ENCODE measurements at regions not wholly inside any gene's neighbourhood (a gene's known extent, or its start where the extent isn't known, plus 50 kb on each side); places are given as distances from the start of the nearest gene placed in this dataset.

- Histone ChIP-seq H3K27me3 (no peaks in the 10 kb centered on the region), H3K4me1 (ENCODE audit: insufficient read depth) (no peaks in the 10 kb centered on the region), H3K27ac (no peak overlapping the region), H3K36me3 (no peaks in the 10 kb centered on the region), H3K9me3 (no peaks in the 10 kb centered on the region), H3K4me3 (no peak overlapping the region)
- TF ChIP-seq EP300 (IDR thresholded peaks at IDR 0.05) (no peak), POLR2A (IDR thresholded peaks at IDR 0.05) (no peak), CTCF (IDR thresholded peaks at IDR 0.05) (no peak)
- WGBS, 3 donors, result 30 to 41% (median 41%) methylated on average over 2 of the region's 2 CpGs
- DNase-seq, result no peak
- intact Hi-C loops (cut with DNase I), result no loop called here
Observed at GRCh38 chr17:33435721-33436301, 142.7 kb upstream of the ASIC2 start.

- Histone ChIP-seq H3K9me3 (no peaks in the 10 kb centered on the region), H3K36me3 (no peaks in the 10 kb centered on the region)
- intact Hi-C loops (cut with DNase I), result no loop called here
Observed at GRCh38 chr17:33436321-33436720, 143.2 kb upstream of the ASIC2 start.

GRCh38 chr17:33438139-33438538, 145.0 kb upstream of the ASIC2 start:
- DNase-seq, result no peak
- TF ChIP-seq CTCF (IDR thresholded peaks at IDR 0.05) (no peak), EP300 (IDR thresholded peaks at IDR 0.05) (no peak), POLR2A (IDR thresholded peaks at IDR 0.05) (no peak)
- no peaks in the 10 kb centered on the region for H3K36me3 ChIP-seq
- intact Hi-C loops (cut with DNase I), result no loop called here
- no peaks in the 10 kb centered on the region for H3K9me3 ChIP-seq
- no peaks in the 10 kb centered on the region for H3K27me3 ChIP-seq
- 45 to 54% (median 53%) methylated on average over 2 of the region's 2 CpGs for WGBS, 3 donors
- H3K4me3 ChIP-seq, result no peak overlapping the region
- H3K4me1 ChIP-seq (ENCODE audit: insufficient read depth), result no peaks in the 10 kb centered on the region
- no peak overlapping the region for H3K27ac ChIP-seq

More at GRCh38 chr17:33436321-33436720, 143.2 kb upstream of the ASIC2 start:
- H3K4me3 ChIP-seq, result no peak overlapping the region
- H3K27me3 ChIP-seq, result no peaks in the 10 kb centered on the region
- 51 to 63% (median 60%) methylated on average over 3 of the region's 3 CpGs for WGBS, 3 donors
- TF ChIP-seq CTCF (IDR thresholded peaks at IDR 0.05) (no peak), EP300 (IDR thresholded peaks at IDR 0.05) (no peak), POLR2A (IDR thresholded peaks at IDR 0.05) (no peak)
- no peak overlapping the region for H3K27ac ChIP-seq
- no peaks in the 10 kb centered on the region for H3K4me1 ChIP-seq (ENCODE audit: insufficient read depth)
- no peak for DNase-seq

GRCh38 chr17:33438578-33438977, 145.5 kb upstream of the ASIC2 start:
- DNase-seq, result no peak
- no peaks in the 10 kb centered on the region for H3K36me3 ChIP-seq
- no peak overlapping the region for H3K4me3 ChIP-seq
- H3K4me1 ChIP-seq (ENCODE audit: insufficient read depth), result no peaks in the 10 kb centered on the region
- no peaks in the 10 kb centered on the region for H3K27me3 ChIP-seq
- H3K9me3 ChIP-seq, result no peaks in the 10 kb centered on the region
- intact Hi-C loops (cut with DNase I), result no loop called here
- no peak for TF ChIP-seq POLR2A (IDR thresholded peaks at IDR 0.05)
- no peak for TF ChIP-seq EP300 (IDR thresholded peaks at IDR 0.05)
- 56 to 65% (median 58%) methylated on average over 1 of the region's 1 CpG for WGBS, 3 donors
- H3K27ac ChIP-seq, result no peak overlapping the region

- WGBS, 3 donors, result 95 to 98% (median 98%) methylated on average over 1 of the region's 1 CpG
Observed at GRCh38 chr17:33442320-33442719, 149.2 kb upstream of the ASIC2 start.

More at GRCh38 chr17:33442320-33442719, 149.2 kb upstream of the ASIC2 start:
- Histone ChIP-seq H3K4me3 (no peak overlapping the region), H3K27ac (no peak overlapping the region), H3K9me3 (no peaks in the 10 kb centered on the region), H3K36me3 (no peaks in the 10 kb centered on the region), H3K4me1 (ENCODE audit: insufficient read depth) (no peaks in the 10 kb centered on the region), H3K27me3 (no peaks in the 10 kb centered on the region)
- no peak for TF ChIP-seq EP300 (IDR thresholded peaks at IDR 0.05)
- no peak for TF ChIP-seq CTCF (IDR thresholded peaks at IDR 0.05)
- TF ChIP-seq POLR2A (IDR thresholded peaks at IDR 0.05), result no peak
- DNase-seq, result no peak
- intact Hi-C loops (cut with DNase I), result no loop called here
